Liver (tissue), 8 donors: ENCODE measurements at regions not wholly inside any gene's neighbourhood (a gene's known extent, or its start where the extent isn't known, plus 50 kb on each side); places are given as distances from the start of the nearest gene placed in this dataset.

Experiments
- DNase-seq: peaks from one replicate; pipeline ENCODE4 v3.0.0-alpha.2; 2017; ENCODE audit warnings: low spot score
- H3K27ac ChIP-seq, 2 donors: one replicate each; pipeline ENCODE4 v1.7.0; 2013; ENCODE audit warnings: inconsistent platforms in 2 of 2, low read length in 2 of 2, control low read depth in 1 of 2, low read depth in 1 of 2, mild to moderate bottlenecking in 1 of 2
- H3K27me3 ChIP-seq, 4 donors: one replicate each; pipeline versions ENCODE4 v1.6.1 to v1.7.0; 2013; ENCODE audit warnings: low read length in 3 of 4, inconsistent platforms in 1 of 4, mild to moderate bottlenecking in 1 of 4, moderate library complexity in 1 of 4; ENCODE audit not compliant: control insufficient read depth in 4 of 4, insufficient read depth in 4 of 4
- H3K36me3 ChIP-seq, 4 donors: one replicate each; pipeline versions ENCODE4 v1.6.1 to v1.7.0; 2013; ENCODE audit warnings: low read length in 3 of 4, mild to moderate bottlenecking in 3 of 4, low read depth in 1 of 4, moderate library complexity in 1 of 4; ENCODE audit not compliant: control insufficient read depth in 4 of 4, insufficient read depth in 3 of 4
- H3K4me1 ChIP-seq, 4 donors: one replicate each; pipeline versions ENCODE4 v1.6.1 to v1.7.0; 2013; ENCODE audit warnings: low read length in 3 of 4, mild to moderate bottlenecking in 3 of 4, moderate library complexity in 1 of 4; ENCODE audit not compliant: control insufficient read depth in 4 of 4, insufficient read depth in 4 of 4
- H3K4me3 ChIP-seq, 3 donors: one replicate each; pipeline versions ENCODE4 v1.6.1 to v1.7.0; 2013; ENCODE audit warnings: low read length in 3 of 3, control low read depth in 1 of 3, low read depth in 1 of 3, mild to moderate bottlenecking in 1 of 3
- H3K9ac ChIP-seq, 2 donors: one replicate each; pipeline ENCODE4 v1.7.0; 2013; ENCODE audit warnings: low read length in 2 of 2, mild to moderate bottlenecking in 2 of 2, moderate library complexity in 2 of 2, control low read depth in 1 of 2, low read depth in 1 of 2
- H3K9me3 ChIP-seq, 4 donors: one replicate each; pipeline versions ENCODE4 v1.6.1 to v1.7.0; 2013; ENCODE audit warnings: low read length in 3 of 4; ENCODE audit not compliant: control insufficient read depth in 4 of 4
- ATF3 ChIP-seq: IDR thresholded peaks from 2 replicates; pipeline ENCODE4 v1.6.1; 2016; ENCODE audit warnings: antibody characterized with exemption
- CTCF ChIP-seq: fragments of 150-350 bp; IDR thresholded peaks from 2 replicates; pipeline ENCODE4 v1.5.1; 2017; ENCODE audit warnings: improper control_type of control experiment, low read depth, low read length; ENCODE audit not compliant: missing input control
- EGR1 ChIP-seq, 2 donors: IDR thresholded peaks; 2 replicates each; pipeline ENCODE4 v1.6.1; 2016 to 2018; ENCODE audit warnings: antibody characterized with exemption in 2 of 2, low read depth in 2 of 2
- FOXA1 ChIP-seq: IDR thresholded peaks from 2 replicates; pipeline ENCODE4 v1.6.1; 2016; ENCODE audit warnings: antibody characterized with exemption
- FOXA2 ChIP-seq: IDR thresholded peaks from 2 replicates; pipeline ENCODE4 v1.6.1; 2016; ENCODE audit warnings: antibody characterized with exemption
- GABPA ChIP-seq, 2 donors: IDR thresholded peaks in 1 of 2; conservative IDR thresholded peaks in 1 of 2; 2 replicates each; pipeline ENCODE4 v1.6.1; 2016; ENCODE audit warnings: antibody characterized with exemption in 2 of 2, mild to moderate bottlenecking in 1 of 2, moderate library complexity in 1 of 2
- HNF4A ChIP-seq, 2 donors: conservative IDR thresholded peaks; 2 replicates each; pipeline ENCODE4 v1.6.1; 2016; ENCODE audit warnings: antibody characterized with exemption in 2 of 2, mild to moderate bottlenecking in 2 of 2
- HNF4G ChIP-seq: IDR thresholded peaks from 2 replicates; pipeline ENCODE4 v1.6.1; 2016; ENCODE audit warnings: antibody characterized with exemption
- JUND ChIP-seq, 2 donors: IDR thresholded peaks; 2 replicates each; pipeline ENCODE4 v1.6.1; 2016; ENCODE audit warnings: antibody characterized with exemption in 2 of 2
- MAX ChIP-seq: IDR thresholded peaks from 2 replicates; pipeline ENCODE4 v1.6.1; 2016; ENCODE audit warnings: antibody characterized with exemption
- NR2F2 ChIP-seq: IDR thresholded peaks from 2 replicates; pipeline ENCODE4 v1.6.1; 2016; ENCODE audit warnings: antibody characterized with exemption
- REST ChIP-seq: IDR thresholded peaks from 2 replicates; pipeline ENCODE4 v1.6.1; 2016; ENCODE audit warnings: antibody characterized with exemption, mild to moderate bottlenecking
- RXRA ChIP-seq, 2 donors: IDR thresholded peaks; 2 replicates each; pipeline ENCODE4 v1.6.1; 2017 to 2018; ENCODE audit warnings: antibody characterized with exemption in 2 of 2, mild to moderate bottlenecking in 1 of 2
- SP1 ChIP-seq: IDR thresholded peaks from 2 replicates; pipeline ENCODE4 v1.6.1; 2018; ENCODE audit warnings: antibody characterized with exemption, mild to moderate bottlenecking
- TAF1 ChIP-seq: conservative IDR thresholded peaks from 2 replicates; pipeline ENCODE4 v1.6.1; 2016; ENCODE audit warnings: antibody characterized with exemption, mild to moderate bottlenecking
- YY1 ChIP-seq: IDR thresholded peaks from 2 replicates; pipeline ENCODE4 v1.6.1; 2016; ENCODE audit warnings: antibody characterized with exemption, mild to moderate bottlenecking
- ZBTB33 ChIP-seq: IDR thresholded peaks from 2 replicates; pipeline ENCODE4 v1.6.1; 2016; ENCODE audit warnings: antibody characterized with exemption
- WGBS: extraction: QIAGEN DNeasy Blood & Tissue Kit; methylation state at CpG from one replicate; pipeline ENCODE4 v1.1.7; 2013; 5-methylcytosine and 5-hydroxymethylcytosine counted together
- donor health status: healthy.
- donor health status: healthy.
- donor health status: healthy.
- donor health status: healthy.
- donor health status: healthy.

- no peaks in the 10 kb centered on the region for H3K9me3 ChIP-seq
- 70% methylated on average over 4 of the region's 4 CpGs for WGBS
- H3K9ac ChIP-seq, result no peak overlapping the region
- no peaks in the 10 kb centered on the region for H3K36me3 ChIP-seq
- H3K4me1 ChIP-seq, result peaks cover 0 to 3% (median 3%) of the 10 kb centered on the region in 4 donors
- H3K27me3 ChIP-seq, result no peaks in the 10 kb centered on the region
- no peak overlapping the region for H3K4me3 ChIP-seq
- no peak overlapping the region for H3K27ac ChIP-seq
- TF ChIP-seq EGR1 (IDR thresholded peaks at IDR 0.05; ENCODE audit: low read depth in 2 of 2) (no peak), ATF3 (no peak), ZBTB33 (no peak), FOXA1 (no peak), HNF4G (no peak), YY1 (no peak), FOXA2 (no peak), REST (no peak)
- no peak for DNase-seq
These were observed 118.8 kb upstream of the RBBP8 start for GRCh38 chr18:22814329-22814703.

GRCh38 chr18:22816266-22817176 lies 116.6 kb upstream of the RBBP8 start:
- no peaks in the 10 kb centered on the region for H3K36me3 ChIP-seq
- H3K9me3 ChIP-seq, result no peaks in the 10 kb centered on the region
- WGBS, result 76% methylated on average over 18 of the region's 18 CpGs
- peaks cover 0 to 3% (median 3%) of the 10 kb centered on the region in 4 donors for H3K4me1 ChIP-seq
- no peak overlapping the region for H3K9ac ChIP-seq
- no peak for DNase-seq
- no peaks in the 10 kb centered on the region for H3K27me3 ChIP-seq
- H3K27ac ChIP-seq, result no peak overlapping the region
- H3K4me3 ChIP-seq, result no peak overlapping the region
- TF ChIP-seq RXRA (IDR thresholded peaks at IDR 0.05) (peak; percentile 30 to 81), HNF4G (no peak), ATF3 (no peak), MAX (no peak), JUND (IDR thresholded peaks at IDR 0.05) (no peak), SP1 (peak; percentile 18), HNF4A (conservative IDR thresholded peaks at IDR 0.05) (peak; percentile 32 to 67), EGR1 (IDR thresholded peaks at IDR 0.05; ENCODE audit: low read depth in 2 of 2) (no peak), YY1 (no peak), CTCF (no peak), NR2F2 (no peak), GABPA (IDR thresholded peaks at IDR 0.05 in 1 of 2, conservative IDR thresholded peaks at IDR 0.05 in 1 of 2) (no peak), TAF1 (no peak), REST (no peak)
